Memory B cell (primary cell): ENCODE measurements at regions not wholly inside any gene's neighbourhood (a gene's known extent, or its start where the extent isn't known, plus 50 kb on each side); places are given as distances from the start of the nearest gene placed in this dataset.

Source experiments
- ATAC-seq: fragments of 150-1000 bp; cut with Tn5 transposase; 2 replicates; pipeline ENCODE4 v1.10.0; 2021; ENCODE audit warnings: low read depth, mild to moderate bottlenecking, moderate library complexity
- DNase-seq, 2 donors: peaks; one replicate each; pipeline ENCODE4 v3.0.0; 2022; ENCODE audit warnings: low spot score in 2 of 2
- H3K27ac Mint-ChIP-seq: one replicate; pipeline ENCODE4 v1.8.0; 2022; ENCODE audit warnings: mild to moderate bottlenecking, moderate library complexity, mixed read lengths
- H3K27me3 Mint-ChIP-seq: one replicate; pipeline ENCODE4 v1.8.0; 2022; ENCODE audit warnings: mixed read lengths
- H3K36me3 Mint-ChIP-seq: one replicate; pipeline ENCODE4 v1.8.0; 2022; ENCODE audit warnings: mild to moderate bottlenecking, mixed read lengths
- H3K4me1 Mint-ChIP-seq: one replicate; pipeline ENCODE4 v1.8.0; 2022; ENCODE audit warnings: mixed read lengths
- H3K4me3 Mint-ChIP-seq: one replicate; pipeline ENCODE4 v1.8.0; 2022; ENCODE audit warnings: mild to moderate bottlenecking, moderate library complexity, mixed read lengths
- H3K9me3 Mint-ChIP-seq: one replicate; pipeline ENCODE4 v1.8.0; 2022; ENCODE audit warnings: mixed read lengths

GRCh38 chr4:55763996-55764395, 55.6 kb upstream of the EXOC1L start:
- H3K4me1 Mint-ChIP-seq = no peaks in the 10 kb centered on the region
- peaks cover 6% of the 10 kb centered on the region for H3K27me3 Mint-ChIP-seq
- no peak overlapping the region for H3K27ac Mint-ChIP-seq
- H3K4me3 Mint-ChIP-seq = no peak overlapping the region
- no peaks in the 10 kb centered on the region for H3K36me3 Mint-ChIP-seq
- ATAC-seq (no peak), DNase-seq (no peak)
- no peaks in the 10 kb centered on the region for H3K9me3 Mint-ChIP-seq

DNA sequence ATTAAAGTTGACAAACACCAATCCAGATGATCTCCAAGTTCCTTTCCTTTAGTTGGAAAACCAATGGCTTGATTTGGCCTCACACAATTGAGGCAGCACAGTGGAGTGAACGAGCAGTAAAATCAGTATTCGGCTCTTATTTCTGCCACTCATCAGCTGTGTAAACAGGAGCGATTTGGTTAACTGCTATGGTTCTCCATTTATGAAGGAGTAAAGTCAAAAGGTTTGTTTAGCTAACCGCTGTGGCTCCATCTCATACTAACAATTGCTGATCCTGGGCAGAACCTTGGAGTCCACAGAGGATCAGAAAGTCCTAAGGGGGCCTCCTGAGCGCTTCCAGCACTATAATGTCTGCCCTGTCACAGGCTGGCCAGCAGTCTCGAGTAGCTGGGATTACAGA, 54.5 kb upstream of the EXOC1L start:
- Mint-ChIP-seq H3K36me3 (no peaks in the 10 kb centered on the region), H3K9me3 (no peaks in the 10 kb centered on the region), H3K4me1 (no peaks in the 10 kb centered on the region), H3K4me3 (no peak overlapping the region), H3K27ac (no peak overlapping the region), H3K27me3 (peaks cover 6% of the 10 kb centered on the region)
- DNase-seq = no peak
- ATAC-seq = no peak

DNA sequence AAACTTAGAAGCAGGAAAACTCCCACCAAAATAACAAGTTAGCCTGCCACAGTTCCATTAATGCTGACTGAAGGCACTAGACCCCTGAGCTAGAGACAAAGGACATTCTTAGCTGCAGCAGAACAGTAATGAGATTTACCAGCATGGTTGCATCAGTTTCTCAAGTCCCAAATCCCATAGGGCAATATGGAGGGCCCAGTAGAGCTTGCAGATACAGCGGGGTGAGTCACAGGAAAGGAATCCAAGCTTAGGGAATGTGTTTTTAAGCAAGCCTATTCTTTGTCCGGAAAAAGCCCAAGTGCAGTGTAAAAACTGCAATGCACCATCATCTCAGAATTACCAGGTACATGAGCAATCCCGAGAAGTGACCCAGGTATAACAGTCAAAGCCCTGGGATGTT, 51.3 kb upstream of the EXOC1L start:
- H3K27ac Mint-ChIP-seq = no peak overlapping the region

More for the DNA sequence above, 51.3 kb upstream of the EXOC1L start:
- DNase-seq (no peak), ATAC-seq (no peak)
- Mint-ChIP-seq H3K27me3 (peaks cover 11% of the 10 kb centered on the region), H3K4me1 (no peaks in the 10 kb centered on the region), H3K36me3 (no peaks in the 10 kb centered on the region), H3K4me3 (no peak overlapping the region), H3K9me3 (no peaks in the 10 kb centered on the region)
